Peyer's patch (tissue), 4 donors: ENCODE measurements at regions not wholly inside any gene's neighbourhood (a gene's known extent, or its start where the extent isn't known, plus 50 kb on each side); places are given as distances from the start of the nearest gene placed in this dataset.
"Not testable (repeated sequence)": the region's sequence is repeated elsewhere in the genome, so short reads cannot be mapped to it uniquely, and the experiment has no call there.

Experiments
- DNase-seq, 3 donors: peaks; one replicate each; pipeline ENCODE4 v3.0.0-alpha.2; 2017 to 2019
- H3K27ac ChIP-seq, 4 donors: fragments of 200-600 bp; sonication (generic); one replicate each; pipeline ENCODE4 v1.5.1; 2016 to 2019
- H3K27me3 ChIP-seq, 2 donors: fragments of 200-600 bp; sonication (generic); one replicate each; pipeline ENCODE4 v1.5.1; 2019
- H3K36me3 ChIP-seq, 3 donors: fragments of 200-600 bp; sonication (generic); one replicate each; pipeline ENCODE4 v1.5.1; 2016 to 2019
- H3K4me1 ChIP-seq, 4 donors: fragments of 200-600 bp; sonication (generic); one replicate each; pipeline ENCODE4 v1.5.1; 2016 to 2019
- H3K4me3 ChIP-seq, 4 donors: fragments of 200-600 bp; sonication (generic); 1 replicate in 3 of 4; 2 replicates in 1 of 4; pipeline ENCODE4 v1.5.1; 2016 to 2019; ENCODE audit warnings: mild to moderate bottlenecking in 1 of 4
- H3K9me3 ChIP-seq, 4 donors: fragments of 200-600 bp; sonication (generic); one replicate each; pipeline ENCODE4 v1.5.1; 2016 to 2019; ENCODE audit warnings: mild to moderate bottlenecking in 1 of 4
- POLR2A ChIP-seq, 2 donors: fragments of 450-650 bp; IDR thresholded peaks; one replicate each; pipeline ENCODE4 v1.5.1; 2017; ENCODE audit warnings: antibody characterized with exemption in 2 of 2, mild to moderate bottlenecking in 2 of 2, moderate library complexity in 2 of 2
- TF ChIP-seq, protein P1 (sequence below), 6 experiments: fragments of 450-650 bp in 4 of 6; fragments of 200-600 bp in 2 of 6; sonication (generic) in 1 of 6; IDR thresholded peaks; one replicate each; pipeline ENCODE4 v1.5.1; 2017 to 2019; ENCODE audit warnings: antibody characterized with exemption in 6 of 6, mild to moderate bottlenecking in 3 of 6, moderate library complexity in 1 of 6

DNA sequence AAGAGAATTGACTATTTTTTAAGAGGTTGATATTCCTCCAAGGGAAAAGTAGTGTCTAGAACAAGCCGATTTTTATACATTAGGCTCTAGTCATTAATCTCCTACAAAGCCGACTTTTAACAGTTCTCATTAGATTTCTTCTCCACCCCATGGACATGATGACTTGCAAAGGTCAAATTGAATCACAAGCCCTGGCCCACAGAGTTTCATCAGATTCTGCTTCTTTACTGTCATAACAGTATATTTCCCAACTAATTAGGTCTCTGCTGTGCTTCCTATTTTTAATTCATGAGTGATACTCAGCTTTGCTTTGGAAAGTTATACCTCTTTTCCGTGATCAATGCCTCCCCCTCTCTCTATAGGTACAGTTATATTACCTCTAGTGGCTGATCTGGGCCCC, 90.6 kb upstream of the ADGRB3 start:
- H3K27ac ChIP-seq = no peak overlapping the region
- no peak overlapping the region for H3K4me3 ChIP-seq
- H3K27me3 ChIP-seq = no peaks in the 10 kb centered on the region
- H3K36me3 ChIP-seq = no peaks in the 10 kb centered on the region
- TF ChIP-seq, protein P1, sequence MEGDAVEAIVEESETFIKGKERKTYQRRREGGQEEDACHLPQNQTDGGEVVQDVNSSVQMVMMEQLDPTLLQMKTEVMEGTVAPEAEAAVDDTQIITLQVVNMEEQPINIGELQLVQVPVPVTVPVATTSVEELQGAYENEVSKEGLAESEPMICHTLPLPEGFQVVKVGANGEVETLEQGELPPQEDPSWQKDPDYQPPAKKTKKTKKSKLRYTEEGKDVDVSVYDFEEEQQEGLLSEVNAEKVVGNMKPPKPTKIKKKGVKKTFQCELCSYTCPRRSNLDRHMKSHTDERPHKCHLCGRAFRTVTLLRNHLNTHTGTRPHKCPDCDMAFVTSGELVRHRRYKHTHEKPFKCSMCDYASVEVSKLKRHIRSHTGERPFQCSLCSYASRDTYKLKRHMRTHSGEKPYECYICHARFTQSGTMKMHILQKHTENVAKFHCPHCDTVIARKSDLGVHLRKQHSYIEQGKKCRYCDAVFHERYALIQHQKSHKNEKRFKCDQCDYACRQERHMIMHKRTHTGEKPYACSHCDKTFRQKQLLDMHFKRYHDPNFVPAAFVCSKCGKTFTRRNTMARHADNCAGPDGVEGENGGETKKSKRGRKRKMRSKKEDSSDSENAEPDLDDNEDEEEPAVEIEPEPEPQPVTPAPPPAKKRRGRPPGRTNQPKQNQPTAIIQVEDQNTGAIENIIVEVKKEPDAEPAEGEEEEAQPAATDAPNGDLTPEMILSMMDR (IDR thresholded peaks at IDR 0.05) = no peak
- TF ChIP-seq POLR2A (IDR thresholded peaks at IDR 0.05) = no peak
- no peaks in the 10 kb centered on the region for H3K4me1 ChIP-seq
- DNase-seq = no peak
- H3K9me3 ChIP-seq = no peaks in the 10 kb centered on the region

DNA sequence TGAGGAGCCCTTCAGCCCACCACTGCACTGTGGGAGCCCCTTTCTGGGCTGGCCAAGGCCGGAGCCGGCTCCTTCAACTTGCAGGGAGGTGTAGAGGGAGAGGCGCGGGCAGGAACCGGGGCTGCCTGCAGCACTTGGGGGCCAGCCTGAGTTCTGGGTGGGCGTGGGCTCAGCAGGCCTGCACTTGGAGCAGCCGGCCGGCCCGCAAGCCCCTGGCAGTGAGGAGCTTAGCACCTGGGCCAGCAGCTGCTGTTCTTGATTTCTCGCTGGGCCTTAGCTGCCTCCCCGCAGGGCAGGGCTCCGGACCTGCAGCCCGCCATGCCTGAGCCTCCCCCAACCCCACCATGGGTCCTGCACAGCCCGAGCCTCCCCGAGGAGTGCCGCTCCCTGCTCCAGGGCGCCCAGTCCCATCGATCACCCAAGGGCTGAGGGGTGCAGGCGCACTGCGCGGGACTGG, 101.7 kb upstream of the ADGRB3 start:
- Histone ChIP-seq H3K27me3 (no peaks in the 10 kb centered on the region), H3K4me3 (no peak overlapping the region), H3K9me3 (no peaks in the 10 kb centered on the region), H3K4me1 (no peaks in the 10 kb centered on the region), H3K27ac (no peak overlapping the region), H3K36me3 (no peaks in the 10 kb centered on the region)
- DNase-seq = no peak
- TF ChIP-seq, protein P1 (IDR thresholded peaks at IDR 0.05) = no peak
- TF ChIP-seq POLR2A (IDR thresholded peaks at IDR 0.05) = no peak

DNA sequence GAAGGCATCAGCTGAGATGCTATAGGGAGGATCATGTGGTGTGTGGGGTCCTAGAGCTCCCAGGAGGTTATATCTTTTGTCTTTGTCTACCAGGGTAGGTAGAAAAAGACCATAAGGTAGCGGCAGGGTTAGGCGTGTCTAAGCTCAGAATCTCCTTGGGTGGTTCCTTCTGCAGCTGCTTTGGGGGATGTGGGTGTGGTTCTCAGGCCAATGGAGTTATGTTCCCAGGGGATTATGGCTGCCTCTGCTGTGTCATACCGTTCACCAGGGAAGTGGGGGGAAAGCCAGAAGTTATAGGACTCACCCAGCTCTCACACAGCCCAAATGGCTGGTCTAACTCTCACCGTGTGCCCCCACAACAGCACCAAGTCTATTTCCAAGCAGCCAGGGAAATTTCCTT, 107.4 kb upstream of the ADGRB3 start:
- no peak overlapping the region for H3K4me3 ChIP-seq
- H3K36me3 ChIP-seq = no peaks in the 10 kb centered on the region
- H3K27ac ChIP-seq = no peak overlapping the region
- H3K27me3 ChIP-seq = no peaks in the 10 kb centered on the region
- no peak for TF ChIP-seq POLR2A (IDR thresholded peaks at IDR 0.05)
- TF ChIP-seq, protein P1 (IDR thresholded peaks at IDR 0.05) = no peak
- peaks cover 0 to 3% (median 0%) of the 10 kb centered on the region in 4 donors for H3K9me3 ChIP-seq
- H3K4me1 ChIP-seq = no peaks in the 10 kb centered on the region
- DNase-seq = no peak

DNA sequence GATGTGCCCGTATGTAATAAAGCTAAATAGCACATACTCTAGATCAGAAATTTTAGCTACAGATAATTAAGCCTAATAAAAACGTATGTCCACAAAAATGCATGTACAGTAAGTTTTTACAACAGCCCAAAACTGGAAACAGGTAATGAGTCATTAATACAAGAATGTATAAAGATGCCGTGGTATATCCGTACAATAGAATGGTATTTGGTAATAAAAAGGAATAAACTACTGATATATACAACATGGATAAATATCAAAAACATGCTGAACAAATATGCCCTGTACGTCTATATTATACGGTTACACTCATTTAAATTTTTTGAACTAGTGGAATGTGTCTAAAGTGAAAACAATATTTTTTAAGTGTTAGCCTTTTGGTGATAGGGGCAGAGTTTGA, 128.2 kb upstream of the ADGRB3 start:
- no peaks in the 10 kb centered on the region for H3K9me3 ChIP-seq
- H3K4me3 ChIP-seq = no peak overlapping the region
- no peaks in the 10 kb centered on the region for H3K4me1 ChIP-seq
- no peak for DNase-seq
- TF ChIP-seq, protein P1 (IDR thresholded peaks at IDR 0.05) = no peak
- TF ChIP-seq POLR2A (IDR thresholded peaks at IDR 0.05) = no peak
- no peak overlapping the region for H3K27ac ChIP-seq
- H3K27me3 ChIP-seq = no peaks in the 10 kb centered on the region
- H3K36me3 ChIP-seq = no peaks in the 10 kb centered on the region

DNA sequence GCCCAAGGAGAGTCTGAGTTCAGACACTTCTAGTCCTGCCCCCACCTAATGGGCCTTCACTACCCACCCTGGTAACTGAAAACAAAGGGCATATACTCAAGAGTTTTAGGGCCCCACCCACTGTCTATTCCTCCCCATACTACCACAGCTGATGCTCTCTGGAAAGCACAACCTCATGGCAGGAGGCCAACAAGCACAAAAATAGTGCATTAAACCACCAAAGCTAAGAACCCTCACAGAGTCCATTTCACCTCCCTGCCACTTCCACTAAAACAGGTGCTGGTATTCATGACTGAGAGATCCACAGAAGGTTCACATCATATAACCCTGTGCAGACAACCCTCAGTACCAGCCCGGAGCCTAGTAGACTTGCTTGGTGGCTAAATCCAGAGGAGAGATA, 132.1 kb upstream of the ADGRB3 start:
- no peak for TF ChIP-seq POLR2A (IDR thresholded peaks at IDR 0.05)
- TF ChIP-seq, protein P1 (IDR thresholded peaks at IDR 0.05) = no peak
- Histone ChIP-seq H3K9me3 (no peaks in the 10 kb centered on the region), H3K36me3 (no peaks in the 10 kb centered on the region), H3K4me3 (no peak overlapping the region), H3K27me3 (no peaks in the 10 kb centered on the region), H3K27ac (no peak overlapping the region), H3K4me1 (no peaks in the 10 kb centered on the region)
- no peak for DNase-seq

DNA sequence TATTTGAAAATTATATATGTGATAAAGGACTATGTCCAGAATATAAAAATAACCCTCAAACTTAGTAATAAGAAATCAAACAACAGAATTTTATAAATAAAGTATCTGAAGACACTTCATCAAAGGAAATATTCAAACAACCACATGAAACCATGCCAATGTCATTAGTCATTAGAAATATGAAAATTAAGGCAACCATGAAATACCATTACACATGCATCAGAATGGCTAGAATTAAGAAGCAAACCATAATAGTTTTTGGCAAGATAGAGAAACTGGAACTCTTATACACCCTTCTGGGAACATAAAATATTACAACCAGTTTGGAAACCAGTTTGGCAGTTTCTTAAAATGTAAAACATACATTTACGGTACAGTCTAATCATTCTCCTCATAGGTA, 137.2 kb upstream of the ADGRB3 start:
- Histone ChIP-seq H3K4me1 (no peaks in the 10 kb centered on the region), H3K36me3 (no peaks in the 10 kb centered on the region), H3K4me3 (no peak overlapping the region), H3K27ac (no peak overlapping the region), H3K9me3 (no peaks in the 10 kb centered on the region), H3K27me3 (no peaks in the 10 kb centered on the region)
- no peak for DNase-seq
- no peak for TF ChIP-seq POLR2A (IDR thresholded peaks at IDR 0.05)
- TF ChIP-seq, protein P1 (IDR thresholded peaks at IDR 0.05) = no peak

DNA sequence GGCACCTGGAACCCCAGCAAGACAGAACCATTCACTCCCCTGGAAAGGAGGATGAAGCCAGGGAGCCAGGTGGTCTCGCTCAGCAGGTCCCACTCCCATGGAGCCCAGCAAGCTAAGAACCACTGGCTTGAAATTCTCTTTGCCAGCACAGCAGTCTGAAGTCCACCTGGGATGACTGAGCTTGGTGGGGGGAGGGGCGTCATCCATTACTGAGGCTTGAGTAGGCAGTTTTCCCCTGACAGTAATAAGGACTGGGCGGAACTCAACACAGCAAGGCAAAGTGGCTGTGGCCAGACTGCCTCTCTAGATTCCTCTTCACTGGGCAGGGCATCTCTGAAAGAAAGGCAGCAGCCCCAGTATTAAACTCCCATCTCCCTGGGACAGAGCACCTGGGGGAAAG, 140.2 kb upstream of the ADGRB3 start:
- H3K4me1 ChIP-seq, DNase-seq, H3K27me3 ChIP-seq, H3K27ac ChIP-seq, H3K4me3 ChIP-seq, H3K36me3 ChIP-seq, H3K9me3 ChIP-seq: not testable (repeated sequence)
